Ovary (tissue), 3 donors: ENCODE measurements at regions not wholly inside any gene's neighbourhood (a gene's known extent, or its start where the extent isn't known, plus 50 kb on each side); places are given as distances from the start of the nearest gene placed in this dataset.

ENCODE experiments used
- EP300 ChIP-seq: sonication (generic); formaldehyde crosslinking; IDR thresholded peaks from one replicate; pipeline ENCODE4 v1.6.1; 2017; ENCODE audit warnings: antibody characterized with exemption
- POLR2A ChIP-seq: fragments of 450-650 bp; IDR thresholded peaks from one replicate; pipeline ENCODE4 v1.6.1; 2017; ENCODE audit warnings: antibody characterized with exemption, mild to moderate bottlenecking, moderate library complexity
- TF ChIP-seq, protein P1 (sequence below), 3 donors: fragments of 450-650 bp in 2 of 3; fragments of 200-600 bp in 1 of 3; IDR thresholded peaks; one replicate each; pipeline versions ENCODE4 v1.5.1 to v1.8.0; 2016 to 2022; ENCODE audit warnings: antibody characterized with exemption in 3 of 3, mild to moderate bottlenecking in 1 of 3
- donor health status: DM: no; HTN: no; CAD: no.

DNA sequence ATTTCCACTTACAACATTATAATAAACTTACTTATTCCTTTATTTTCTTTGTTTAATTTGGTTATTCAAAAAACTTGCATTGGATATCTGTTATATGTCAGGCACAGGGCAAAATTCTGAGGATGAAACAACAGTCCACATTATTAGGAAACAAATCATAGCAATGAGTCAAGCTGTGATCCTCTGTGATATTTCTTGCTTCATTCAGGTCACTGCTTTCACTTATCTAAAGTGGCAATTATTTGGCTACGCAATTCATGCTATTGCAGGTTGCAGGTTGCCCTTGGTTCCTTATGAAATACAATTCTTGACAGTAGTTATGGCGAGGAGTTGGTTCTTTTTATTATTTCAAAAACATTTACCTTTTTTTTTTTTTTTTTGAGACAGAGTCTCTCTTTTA is 66.4 kb upstream of the CNTN6 start:
- no peak for TF ChIP-seq EP300
- TF ChIP-seq, protein P1, sequence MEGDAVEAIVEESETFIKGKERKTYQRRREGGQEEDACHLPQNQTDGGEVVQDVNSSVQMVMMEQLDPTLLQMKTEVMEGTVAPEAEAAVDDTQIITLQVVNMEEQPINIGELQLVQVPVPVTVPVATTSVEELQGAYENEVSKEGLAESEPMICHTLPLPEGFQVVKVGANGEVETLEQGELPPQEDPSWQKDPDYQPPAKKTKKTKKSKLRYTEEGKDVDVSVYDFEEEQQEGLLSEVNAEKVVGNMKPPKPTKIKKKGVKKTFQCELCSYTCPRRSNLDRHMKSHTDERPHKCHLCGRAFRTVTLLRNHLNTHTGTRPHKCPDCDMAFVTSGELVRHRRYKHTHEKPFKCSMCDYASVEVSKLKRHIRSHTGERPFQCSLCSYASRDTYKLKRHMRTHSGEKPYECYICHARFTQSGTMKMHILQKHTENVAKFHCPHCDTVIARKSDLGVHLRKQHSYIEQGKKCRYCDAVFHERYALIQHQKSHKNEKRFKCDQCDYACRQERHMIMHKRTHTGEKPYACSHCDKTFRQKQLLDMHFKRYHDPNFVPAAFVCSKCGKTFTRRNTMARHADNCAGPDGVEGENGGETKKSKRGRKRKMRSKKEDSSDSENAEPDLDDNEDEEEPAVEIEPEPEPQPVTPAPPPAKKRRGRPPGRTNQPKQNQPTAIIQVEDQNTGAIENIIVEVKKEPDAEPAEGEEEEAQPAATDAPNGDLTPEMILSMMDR (IDR thresholded peaks at IDR 0.05): no peak
- no peak for TF ChIP-seq POLR2A
